Inflammatory macrophage treated with lipopolysaccharide for 1 hour (primary cell): ENCODE measurements at regions not wholly inside any gene's neighbourhood (a gene's known extent, or its start where the extent isn't known, plus 50 kb on each side); places are given as distances from the start of the nearest gene placed in this dataset.
"Not testable (repeated sequence)": the region's sequence is repeated elsewhere in the genome, so short reads cannot be mapped to it uniquely, and the experiment has no call there.

Experiments
- DNase-seq, 2 donors: peaks; one replicate each; pipeline ENCODE4 v3.0.0-alpha.2; 2020 to 2022

DNA sequence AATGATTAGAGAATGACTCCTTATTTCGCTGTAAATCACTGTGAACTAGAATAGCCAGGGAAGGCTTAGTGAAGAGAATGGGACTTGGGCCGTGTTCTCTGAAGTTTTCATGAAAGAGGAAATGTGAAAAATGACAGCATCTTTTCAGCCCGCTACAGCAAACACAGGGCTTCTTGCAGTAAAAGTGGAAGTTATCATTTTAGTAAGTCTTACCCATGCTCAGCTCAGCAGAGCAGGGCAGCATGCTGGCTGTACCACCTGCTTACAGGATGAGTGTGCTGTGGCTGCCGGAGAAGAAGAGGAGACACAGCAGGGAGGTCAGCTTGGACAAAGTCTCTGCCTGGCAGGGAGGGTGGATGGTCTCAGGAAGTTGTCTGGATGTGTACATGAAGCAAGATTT lies 300.7 kb upstream of the DLGAP1 start:
- no peak for DNase-seq

DNA sequence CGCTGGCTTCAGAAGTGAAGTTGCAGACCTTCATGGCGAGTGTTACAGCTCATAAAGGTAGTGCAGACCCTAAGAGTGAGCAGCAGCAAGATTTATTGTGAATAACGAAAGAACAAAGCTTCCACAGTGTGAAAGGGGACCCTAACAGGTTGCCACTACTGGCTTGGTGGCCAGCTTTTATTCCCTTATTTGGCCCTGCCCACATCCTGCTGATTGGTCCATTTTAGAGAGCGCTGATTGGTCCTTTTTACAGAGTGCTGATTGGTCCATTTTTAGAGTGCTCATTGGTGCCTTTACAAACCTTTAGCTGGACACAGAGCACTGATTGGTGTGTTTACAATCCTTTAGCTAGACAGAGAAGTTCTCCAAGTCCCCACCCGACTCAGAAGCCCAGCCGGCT lies 298.0 kb upstream of the DLGAP1 start:
- DNase-seq = not testable (repeated sequence)

DNA sequence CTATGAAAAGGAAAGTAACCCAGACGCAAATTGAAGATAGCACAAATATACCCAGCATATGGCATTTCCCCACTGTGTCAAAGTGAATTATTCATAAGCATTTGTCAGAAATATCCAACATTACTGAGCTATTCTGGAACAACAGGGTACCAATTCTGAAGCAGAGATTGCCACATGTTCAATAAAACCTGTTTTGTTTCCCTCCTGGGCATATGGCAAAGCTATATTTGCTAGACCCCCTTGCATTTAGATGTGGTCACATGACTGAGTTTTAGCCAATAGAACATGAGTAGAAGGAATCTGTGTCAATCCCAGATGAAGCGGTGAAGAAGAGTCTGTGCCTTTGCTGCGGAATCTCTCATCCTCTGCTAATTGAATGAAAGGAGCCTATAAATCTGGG lies 296.4 kb upstream of the DLGAP1 start:
- no peak for DNase-seq

DNA sequence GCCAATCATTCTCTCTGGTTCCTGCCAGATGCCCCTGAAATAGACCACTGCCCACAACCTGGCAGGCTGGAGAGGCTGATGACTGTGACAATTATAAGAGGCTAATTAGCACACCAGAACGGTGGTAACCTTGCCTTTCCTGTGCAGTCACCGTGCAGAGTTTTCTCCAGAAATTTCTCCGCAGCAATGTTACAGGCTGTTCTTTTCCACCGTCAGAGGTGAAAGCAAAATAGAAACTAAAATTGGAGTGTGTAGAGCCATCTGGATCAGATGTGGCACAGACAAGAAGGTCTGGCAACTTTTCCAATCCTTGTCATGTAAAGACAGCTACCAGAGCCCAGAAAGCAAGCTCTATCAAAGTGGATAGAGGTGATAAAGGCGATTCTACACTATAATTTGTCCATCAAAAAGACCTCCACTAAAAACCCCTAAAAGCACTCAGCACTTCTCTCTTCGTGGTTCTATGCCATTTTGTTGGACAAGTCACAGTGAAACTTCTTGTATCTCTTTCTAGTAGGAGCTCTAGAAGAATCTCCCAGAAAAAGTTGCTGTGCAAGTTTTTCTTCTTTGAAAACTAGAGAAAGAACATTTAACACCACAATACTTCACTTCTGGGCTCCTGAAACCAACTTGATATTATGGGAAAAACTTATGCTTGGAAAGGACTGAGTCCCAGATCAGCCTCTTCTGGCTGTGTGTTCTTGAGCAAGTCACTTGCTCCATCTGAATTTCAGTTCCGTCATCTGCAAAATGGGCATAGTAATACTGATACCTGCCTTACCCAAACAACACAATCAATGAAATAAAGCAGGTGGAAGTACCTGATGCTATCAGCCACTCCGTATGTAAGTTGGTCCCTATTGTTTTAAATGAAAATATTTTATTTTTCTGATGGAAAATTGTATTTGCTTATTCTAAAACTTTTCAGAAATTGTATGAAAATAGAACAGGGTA lies 295.6 kb upstream of the DLGAP1 start:
- no peak for DNase-seq

DNA sequence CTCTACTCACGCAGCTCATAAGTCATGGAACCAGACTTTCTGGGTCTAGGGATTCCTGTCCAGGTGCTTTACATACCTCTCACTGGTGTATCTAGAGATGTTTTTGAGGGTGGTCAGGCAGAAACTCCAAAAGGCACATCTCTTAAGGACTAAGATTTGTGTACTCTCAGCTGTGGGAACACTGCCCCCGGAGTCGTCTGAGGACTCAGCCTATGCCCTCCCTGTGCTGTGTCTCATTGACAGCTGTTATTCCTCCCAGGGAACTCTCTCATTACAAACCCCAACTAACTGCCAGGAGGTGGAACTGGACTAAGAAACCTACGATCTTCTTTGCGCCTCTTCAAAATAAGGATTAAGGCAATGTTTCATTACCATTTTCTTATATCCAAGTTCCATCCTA lies 293.9 kb upstream of the DLGAP1 start:
- no peak for DNase-seq

DNA sequence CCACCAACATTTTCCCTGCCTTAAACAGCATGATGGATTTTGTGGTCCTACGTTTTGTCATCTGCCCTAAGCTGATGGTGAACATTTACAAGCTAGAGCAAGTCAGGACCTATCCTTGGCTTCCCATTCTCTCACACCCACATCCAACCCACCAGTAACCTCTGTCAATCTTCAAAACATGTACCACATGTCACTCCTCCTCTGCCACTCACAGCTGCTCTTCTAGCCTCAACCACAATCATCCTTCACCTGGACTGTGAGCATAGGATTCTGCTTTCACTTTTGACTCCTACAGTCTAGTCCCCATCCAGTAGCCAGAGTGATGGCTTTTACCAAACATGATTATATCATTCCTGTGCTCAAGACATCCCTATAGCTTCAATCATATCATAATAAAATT lies 279.8 kb upstream of the DLGAP1 start:
- no peak for DNase-seq

DNA sequence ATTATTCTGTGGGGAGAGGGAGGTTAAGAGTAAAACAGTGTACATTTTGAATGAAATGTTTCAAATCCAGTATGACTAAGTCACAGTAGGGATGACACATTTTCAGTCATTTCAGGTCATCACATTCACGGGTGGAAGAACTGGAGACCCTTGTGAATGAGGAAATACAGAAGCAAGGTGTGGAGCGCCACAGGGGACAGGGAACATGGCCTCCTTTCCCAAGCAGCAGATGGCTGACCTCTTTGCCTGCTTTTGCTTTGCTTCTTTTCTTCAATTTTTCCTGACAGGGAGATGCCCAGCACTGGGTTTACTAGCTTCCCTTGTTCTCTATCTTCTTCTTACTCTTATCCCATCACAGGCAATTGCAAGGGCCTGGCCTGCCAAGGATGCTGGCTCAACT lies 278.9 kb upstream of the DLGAP1 start:
- DNase-seq = no peak

DNA sequence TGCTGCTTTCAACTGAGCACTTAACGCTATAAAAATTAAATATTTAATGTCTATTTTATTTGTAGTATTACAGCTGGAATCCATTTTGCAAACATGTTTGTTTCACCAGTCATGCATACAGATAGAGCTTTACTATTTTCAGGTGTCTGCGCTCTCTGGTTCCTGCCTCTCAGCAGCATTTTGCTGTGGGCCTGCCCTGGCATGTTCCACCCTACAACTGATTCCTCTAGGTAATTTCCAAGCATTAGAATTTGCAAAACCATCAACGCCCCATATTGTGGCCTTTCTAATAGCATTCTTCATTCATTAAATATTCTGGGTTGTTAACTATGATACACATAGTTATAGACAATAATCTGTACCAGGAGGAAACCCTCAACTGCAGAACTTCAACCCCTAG lies 266.4 kb upstream of the DLGAP1 start:
- DNase-seq = no peak

DNA sequence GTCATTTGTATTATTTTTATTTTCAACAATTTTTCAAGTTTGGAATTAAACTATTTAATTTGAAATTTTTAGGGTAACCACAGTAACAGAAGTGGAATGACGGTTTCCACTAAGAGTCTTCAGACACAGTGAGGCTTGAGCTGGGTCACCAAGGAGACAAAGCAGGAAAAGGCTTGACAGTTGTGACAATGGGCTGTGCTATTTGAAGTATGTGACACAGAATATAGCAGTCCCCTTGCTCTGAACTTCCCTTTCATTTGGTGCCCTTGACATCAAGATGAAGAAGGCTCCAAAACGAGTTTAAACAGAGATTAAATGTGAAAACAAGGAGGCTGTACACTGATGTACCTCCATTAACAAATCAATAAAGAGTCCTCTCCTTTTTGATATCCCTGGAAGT lies 265.4 kb upstream of the DLGAP1 start:
- DNase-seq = no peak

DNA sequence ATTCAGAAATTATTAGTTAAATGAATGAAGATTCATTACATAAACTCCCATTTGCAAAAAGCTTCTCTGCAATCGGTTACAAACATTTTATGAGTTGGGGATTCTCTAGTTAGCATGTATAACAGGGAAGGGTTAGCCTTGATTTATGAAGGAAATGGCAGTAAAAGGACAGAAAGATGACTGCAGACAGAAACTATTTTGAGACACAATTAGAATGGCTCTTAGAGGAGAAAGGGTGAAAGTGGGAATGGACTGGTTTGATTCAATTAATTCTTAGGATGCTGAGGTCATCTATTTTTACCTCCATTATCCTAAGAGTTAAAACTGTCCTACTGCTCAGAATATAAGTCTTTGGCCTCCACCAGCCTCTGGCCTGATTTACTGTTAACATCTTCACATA lies 250.8 kb upstream of the DLGAP1 start:
- DNase-seq = no peak

DNA sequence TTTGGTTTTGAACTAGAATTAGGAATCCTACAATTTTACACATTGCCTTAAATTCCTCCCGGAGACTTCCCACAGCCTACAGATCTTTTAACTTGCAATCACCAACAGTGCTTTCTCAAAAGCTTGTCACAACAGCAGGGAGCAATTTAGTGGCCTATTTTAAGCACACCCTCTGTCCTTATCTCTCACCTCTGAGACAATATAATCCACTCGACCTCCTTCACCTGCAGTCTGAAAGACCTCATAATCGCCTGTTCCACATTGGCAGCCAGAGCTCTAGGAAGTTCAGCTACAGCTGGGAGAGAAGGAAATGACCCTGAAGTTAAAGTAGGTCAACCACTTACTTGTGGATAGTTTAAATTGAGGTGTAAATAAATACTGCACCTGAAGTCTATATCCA lies 249.7 kb upstream of the DLGAP1 start:
- DNase-seq = no peak

DNA sequence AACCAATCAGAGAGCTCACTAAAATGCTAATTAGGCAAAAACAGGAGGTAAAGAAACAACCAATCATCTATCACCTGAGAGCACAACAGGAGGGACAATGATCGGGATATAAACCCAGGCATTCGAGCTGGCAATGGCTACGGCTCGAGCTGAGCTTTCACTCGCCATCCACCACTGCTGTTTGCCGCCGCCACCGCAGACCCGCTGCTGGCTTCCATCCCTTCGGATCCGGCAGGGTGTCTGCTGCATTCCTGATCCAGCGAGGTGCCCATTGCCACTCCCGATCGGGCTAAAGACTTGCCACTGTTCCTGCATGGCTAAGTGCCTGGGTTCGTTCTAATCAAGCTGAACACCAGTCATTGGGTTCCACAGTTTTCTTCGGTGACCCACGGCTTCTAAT lies 236.7 kb upstream of the DLGAP1 start:
- no peak for DNase-seq

DNA sequence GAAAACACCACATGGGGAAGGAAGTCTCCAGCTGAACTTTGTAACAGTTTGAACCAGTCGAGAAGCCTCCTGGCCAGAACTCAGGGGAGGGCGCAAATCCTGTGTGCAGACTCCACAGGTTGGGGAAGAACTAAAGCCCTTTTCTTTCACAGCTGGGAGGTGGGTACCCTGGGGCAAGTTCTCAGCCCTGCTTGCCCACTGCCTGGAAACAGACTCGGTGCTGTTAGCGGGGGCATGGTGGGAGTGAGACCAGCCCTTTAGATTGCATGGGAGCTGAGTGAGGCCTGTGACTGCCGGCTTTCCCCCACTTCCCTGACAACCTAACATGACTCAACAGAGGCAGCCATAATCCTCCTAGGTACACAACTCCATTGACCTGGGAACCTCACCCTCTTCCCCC lies 223.6 kb upstream of the DLGAP1 start:
- DNase-seq = not testable (repeated sequence)

DNA sequence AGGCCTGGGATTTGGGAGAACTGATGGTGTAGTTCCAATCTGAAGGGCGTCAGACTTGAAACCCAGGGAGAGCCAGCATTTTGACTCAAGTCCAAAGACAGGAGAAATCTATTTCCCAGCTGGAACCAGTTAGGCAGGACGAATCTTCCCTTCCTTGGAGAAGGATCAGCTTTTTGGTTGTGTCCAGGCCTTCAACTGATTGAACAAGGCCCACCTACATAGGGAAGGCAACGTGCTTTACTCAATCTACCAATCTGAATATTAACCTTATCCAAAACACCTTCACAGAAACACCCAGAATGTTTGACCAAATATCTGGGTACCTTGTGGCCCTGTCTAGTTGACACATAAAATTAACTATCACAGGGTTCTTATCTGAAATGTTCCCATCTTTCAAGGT lies 221.9 kb upstream of the DLGAP1 start:
- DNase-seq = no peak

DNA sequence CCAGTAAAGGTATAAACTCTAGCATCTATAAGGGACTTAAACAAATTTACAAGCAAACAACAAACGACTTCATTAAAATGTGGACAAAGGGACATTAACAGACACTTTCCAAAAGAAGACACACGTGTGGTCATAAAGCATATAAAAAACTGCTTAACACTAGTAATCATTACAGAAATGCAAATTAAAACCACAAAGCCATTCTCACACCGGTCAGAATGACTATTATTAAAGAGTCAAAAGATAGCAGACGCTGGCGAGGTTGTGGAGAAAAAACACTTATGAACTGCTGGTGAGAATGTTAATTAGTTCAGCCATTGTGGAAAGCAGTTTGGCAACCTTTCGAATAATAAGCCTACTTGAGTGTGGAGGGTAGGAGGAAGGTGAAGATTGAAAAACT lies 217.1 kb upstream of the DLGAP1 start:
- DNase-seq = no peak

DNA sequence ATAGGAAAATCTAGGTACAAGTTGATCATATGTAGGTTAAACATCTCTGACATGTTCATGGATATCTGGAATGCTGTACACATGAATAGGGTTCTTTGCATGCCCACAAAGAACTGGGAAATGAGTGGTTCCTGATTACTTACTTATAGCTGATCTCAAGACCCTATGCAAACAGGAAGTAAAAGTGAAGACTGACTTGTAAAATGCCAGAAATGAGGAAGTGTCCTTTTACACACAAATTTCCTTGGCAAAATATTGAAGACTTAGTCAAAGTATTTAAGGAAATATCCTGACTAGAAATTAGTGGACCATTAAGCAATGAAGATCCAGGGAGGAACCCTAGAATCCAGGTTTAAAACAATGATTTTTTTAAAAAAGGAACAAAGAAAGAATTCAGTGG lies 203.7 kb upstream of the DLGAP1 start:
- DNase-seq = no peak

DNA sequence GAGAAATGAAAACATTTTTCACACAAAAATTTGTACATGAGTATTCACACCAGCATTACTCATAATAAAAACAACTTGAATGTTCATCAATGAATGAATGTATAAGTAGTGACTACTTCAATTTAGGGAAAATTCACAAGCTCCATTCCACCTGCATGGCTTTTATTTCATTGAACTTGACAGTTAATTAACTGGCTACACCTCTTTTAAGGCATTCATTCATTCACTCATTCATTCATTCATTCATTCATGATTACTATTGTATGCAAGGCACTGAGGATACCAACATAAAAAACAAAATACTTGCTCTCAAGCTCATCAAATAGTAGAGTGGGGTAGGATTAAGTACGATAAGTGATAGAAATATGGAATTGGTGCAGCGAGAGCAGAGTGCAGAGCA lies 198.3 kb upstream of the DLGAP1 start:
- DNase-seq = no peak

DNA sequence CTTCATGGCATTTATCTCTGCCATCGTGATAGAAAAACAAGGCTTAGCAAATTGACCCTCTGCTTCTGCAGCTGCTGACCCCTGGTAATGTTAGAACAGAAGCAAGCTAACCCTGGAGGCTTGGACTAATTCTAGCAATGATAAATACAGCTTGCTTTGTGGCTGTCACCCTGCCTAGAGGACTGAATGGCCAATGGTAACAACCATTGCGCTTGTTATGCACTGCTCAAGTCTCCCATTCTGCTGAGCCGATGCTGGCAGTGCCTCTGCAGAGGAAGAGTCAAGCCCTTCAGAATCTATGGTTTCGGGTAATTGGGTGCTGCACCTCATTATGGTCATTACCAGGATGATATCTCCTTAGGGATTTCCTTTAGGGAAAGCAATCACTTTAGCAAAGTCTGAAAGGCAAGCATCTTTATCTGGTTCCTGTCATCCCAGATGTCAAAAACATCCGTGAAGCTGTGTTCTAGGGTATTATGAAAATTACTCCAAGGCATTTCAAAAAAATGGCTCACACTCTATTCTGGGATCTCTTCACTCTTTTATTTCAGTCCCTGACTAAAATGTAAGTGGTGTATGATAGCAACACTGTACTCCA lies 186.8 kb upstream of the DLGAP1 start:
- no peak for DNase-seq

DNA sequence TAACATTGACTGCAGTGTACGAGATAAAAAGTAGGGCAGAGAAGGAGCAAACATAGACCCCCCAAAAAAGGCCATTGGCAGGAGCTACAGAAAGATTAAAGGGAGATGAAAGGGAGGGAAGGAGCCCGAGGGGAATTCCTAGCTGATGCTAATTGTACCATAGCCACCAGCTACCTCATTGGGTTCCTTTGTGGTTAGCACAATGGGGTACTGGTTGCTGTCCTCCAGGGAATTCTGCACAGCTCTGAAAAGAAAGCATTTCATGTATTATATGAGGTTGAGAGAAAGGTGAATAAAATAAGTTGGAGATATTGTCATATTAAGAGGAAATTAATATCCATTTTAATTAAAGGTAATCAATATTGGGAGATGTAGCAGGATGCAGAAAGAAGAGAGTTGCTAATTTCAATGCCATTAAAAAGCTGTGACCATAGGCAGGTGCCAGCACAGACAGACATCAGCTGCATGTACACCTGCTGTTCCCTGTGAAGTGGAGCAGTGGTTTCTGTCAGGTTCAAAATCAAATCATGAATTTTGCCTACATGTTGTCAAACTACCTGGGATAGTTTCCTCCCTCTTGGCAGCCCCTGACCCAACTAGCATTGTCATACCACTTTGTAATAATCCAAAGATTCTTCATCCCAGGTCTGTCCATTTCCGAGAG lies 185.4 kb upstream of the DLGAP1 start:
- no peak for DNase-seq

DNA sequence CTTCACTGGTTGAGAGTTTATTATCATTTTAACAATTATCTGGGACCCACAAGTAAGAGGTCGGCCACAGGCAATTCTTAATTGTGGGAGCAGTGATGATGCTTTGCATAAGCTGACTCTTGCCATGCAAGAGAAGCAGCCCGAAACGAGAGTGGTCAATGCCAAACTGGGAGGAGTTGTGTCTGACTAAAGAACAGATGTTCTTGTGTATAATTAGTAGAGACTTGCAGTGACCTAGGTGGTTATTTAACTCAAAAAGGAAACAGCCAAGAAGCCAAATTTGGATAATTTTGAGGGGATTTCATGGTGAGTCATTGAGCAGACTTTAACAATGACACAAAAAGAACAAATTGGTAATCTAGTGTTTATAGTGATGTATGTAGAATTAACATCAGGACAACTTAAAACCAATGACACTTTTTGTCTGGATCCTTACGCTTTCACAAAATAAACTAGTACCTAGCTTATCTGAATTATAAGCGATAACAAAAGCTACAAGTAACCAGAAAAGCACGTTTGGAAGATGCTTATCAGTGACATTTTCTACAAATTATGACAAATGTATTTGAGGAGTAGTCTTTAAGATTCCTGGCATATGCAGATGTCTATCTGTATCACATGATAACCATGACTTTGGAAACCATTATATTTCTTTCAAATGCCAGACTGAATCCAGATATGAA lies 184.7 kb upstream of the DLGAP1 start:
- DNase-seq = no peak

DNA sequence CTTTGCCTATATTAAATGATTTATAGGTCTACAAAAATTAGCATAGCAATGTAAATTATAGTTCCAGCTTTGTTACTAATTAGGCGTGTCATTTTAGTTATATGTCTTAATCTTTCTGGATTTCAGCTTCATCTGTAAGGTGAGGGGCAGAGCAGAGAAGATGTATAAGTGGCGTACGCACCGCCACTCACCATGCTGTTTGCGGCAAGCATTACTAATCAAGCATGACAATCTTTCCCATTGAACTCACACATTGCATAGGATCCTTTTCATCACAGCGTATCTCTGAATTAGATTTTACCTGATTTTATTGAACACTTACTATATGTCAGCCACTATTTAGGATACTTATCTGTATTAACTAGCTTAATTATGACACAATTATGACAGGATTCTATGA lies 183.6 kb upstream of the DLGAP1 start:
- DNase-seq = no peak

DNA sequence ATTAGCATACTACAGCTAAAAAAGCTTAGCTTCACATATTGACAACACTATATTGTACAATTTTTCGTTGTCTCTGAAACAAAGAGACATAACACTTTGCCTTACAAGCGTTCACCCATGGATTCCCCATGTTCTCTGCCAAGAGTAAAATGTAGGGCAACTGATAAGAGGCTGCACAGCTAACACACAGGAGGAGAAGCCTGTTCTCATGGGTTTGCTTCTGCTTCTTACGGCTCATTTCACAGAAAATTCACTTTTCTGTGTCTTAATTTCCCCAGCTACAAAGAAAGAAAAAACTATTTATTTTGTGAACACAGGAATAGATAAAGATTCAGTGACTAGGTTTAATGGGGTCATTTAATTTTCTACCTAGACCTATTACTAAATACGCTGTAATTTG lies 182.8 kb upstream of the DLGAP1 start:
- no peak for DNase-seq

DNA sequence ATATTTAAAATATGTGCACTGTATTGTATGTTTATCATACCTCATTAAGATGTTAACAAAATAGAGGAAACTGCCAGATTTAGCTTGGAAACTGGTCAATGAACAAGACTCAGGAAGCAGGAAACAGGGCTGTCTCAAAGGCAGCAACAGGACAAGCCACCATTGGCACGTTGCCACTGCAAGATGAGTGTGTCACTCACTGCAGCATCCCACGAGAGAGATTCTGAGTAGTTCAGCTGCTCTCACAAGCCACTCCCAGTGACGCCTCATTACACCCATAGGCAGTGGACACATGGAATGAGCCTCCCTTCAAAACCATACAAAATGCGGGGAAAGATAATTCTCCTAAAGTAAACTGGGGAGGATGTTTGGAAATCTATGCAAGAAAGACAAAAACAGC lies 181.9 kb upstream of the DLGAP1 start:
- DNase-seq = no peak

DNA sequence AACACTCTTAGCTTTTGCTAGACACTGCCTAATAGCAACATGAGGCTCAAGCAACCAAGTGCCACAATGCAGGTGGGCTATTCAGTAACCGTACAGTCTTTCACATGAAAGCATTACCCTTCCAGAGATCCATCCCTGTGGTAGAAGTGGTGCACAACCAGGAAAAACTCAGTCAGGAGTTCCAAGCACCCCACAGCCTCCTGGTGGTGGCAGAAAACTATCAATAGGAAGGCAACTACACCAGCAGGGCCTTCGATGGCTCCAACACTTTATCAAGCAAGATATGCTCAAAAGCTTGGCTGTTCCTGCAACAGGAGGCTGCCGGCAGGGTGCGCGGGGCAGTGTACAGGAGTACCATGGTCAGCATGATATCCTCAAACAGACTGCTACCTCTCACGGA lies 176.1 kb upstream of the DLGAP1 start:
- DNase-seq = no peak
